ENCODE measurements at regions not wholly inside any gene's neighbourhood (a gene's known extent, or its start where the extent isn't known, plus 50 kb on each side); places are given as distances from the start of the nearest gene placed in this dataset.

DNA sequence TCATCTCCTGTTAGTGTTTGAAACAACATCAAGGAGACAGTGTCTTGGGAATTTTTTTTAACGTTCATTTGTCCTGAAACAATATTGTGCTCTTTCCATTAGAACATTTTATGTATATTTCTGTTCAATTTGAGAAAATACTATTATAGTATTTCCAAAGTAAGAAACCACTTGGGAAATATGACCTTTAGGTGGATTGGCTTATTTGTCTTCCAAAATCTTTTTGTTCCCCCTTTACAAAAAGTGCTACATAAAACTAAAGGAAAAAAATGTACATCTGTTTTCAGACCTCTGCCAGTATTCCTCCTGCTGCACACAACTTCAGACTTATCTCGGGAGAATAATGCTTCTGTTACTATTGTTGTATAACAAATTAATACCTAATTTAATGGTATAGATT, 165.9 kb upstream of the AGTR1 start:
- TF ChIP-seq EP300 (IDR thresholded peaks at IDR 0.05) (no peak), BHLHE40 (IDR thresholded peaks at IDR 0.05; ENCODE audit: low read depth, low read length) (no peak)
- TF ChIP-seq, protein P1, sequence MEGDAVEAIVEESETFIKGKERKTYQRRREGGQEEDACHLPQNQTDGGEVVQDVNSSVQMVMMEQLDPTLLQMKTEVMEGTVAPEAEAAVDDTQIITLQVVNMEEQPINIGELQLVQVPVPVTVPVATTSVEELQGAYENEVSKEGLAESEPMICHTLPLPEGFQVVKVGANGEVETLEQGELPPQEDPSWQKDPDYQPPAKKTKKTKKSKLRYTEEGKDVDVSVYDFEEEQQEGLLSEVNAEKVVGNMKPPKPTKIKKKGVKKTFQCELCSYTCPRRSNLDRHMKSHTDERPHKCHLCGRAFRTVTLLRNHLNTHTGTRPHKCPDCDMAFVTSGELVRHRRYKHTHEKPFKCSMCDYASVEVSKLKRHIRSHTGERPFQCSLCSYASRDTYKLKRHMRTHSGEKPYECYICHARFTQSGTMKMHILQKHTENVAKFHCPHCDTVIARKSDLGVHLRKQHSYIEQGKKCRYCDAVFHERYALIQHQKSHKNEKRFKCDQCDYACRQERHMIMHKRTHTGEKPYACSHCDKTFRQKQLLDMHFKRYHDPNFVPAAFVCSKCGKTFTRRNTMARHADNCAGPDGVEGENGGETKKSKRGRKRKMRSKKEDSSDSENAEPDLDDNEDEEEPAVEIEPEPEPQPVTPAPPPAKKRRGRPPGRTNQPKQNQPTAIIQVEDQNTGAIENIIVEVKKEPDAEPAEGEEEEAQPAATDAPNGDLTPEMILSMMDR (IDR thresholded peaks at IDR 0.05): no peak
